Stimulated activated naive B cell treated with anti-CD40 and anti-IgM and Interleukin-4, amounts not matched to agents 10 μg/mL and 1 μg/mL and 100 μg/mL, for 72 hours (primary cell): ENCODE measurements at regions not wholly inside any gene's neighbourhood (a gene's known extent, or its start where the extent isn't known, plus 50 kb on each side); places are given as distances from the start of the nearest gene placed in this dataset.

Experiments
- ATAC-seq, 2 donors: fragments of 150-1000 bp; cut with Tn5 transposase; replicated peaks; 2 replicates each; pipeline ENCODE4 v1.10.0; 2021; ENCODE audit warnings: moderate library complexity in 1 of 2
- DNase-seq: peaks from one replicate; pipeline ENCODE4 v3.0.0; 2021
- H3K27ac Mint-ChIP-seq: one replicate; pipeline ENCODE4 v1.8.0; 2022; ENCODE audit warnings: mild to moderate bottlenecking, mixed read lengths
- H3K27me3 Mint-ChIP-seq, 2 donors: one replicate each; pipeline ENCODE4 v1.8.0; 2022; ENCODE audit warnings: mixed read lengths in 2 of 2
- H3K36me3 Mint-ChIP-seq, 2 donors: one replicate each; pipeline ENCODE4 v1.8.0; 2022; ENCODE audit warnings: mixed read lengths in 2 of 2, mild to moderate bottlenecking in 1 of 2
- H3K4me1 Mint-ChIP-seq, 2 donors: one replicate each; pipeline ENCODE4 v1.8.0; 2022; ENCODE audit warnings: mixed read lengths in 2 of 2, mild to moderate bottlenecking in 1 of 2
- H3K4me3 Mint-ChIP-seq, 2 donors: one replicate each; pipeline ENCODE4 v1.8.0; 2022; ENCODE audit warnings: mild to moderate bottlenecking in 2 of 2, mixed read lengths in 2 of 2, moderate library complexity in 1 of 2
- H3K9me3 Mint-ChIP-seq, 2 donors: one replicate each; pipeline ENCODE4 v1.8.0; 2022; ENCODE audit warnings: mixed read lengths in 2 of 2, mild to moderate bottlenecking in 1 of 2

- DNase-seq, result no peak
- H3K27ac Mint-ChIP-seq, result no peak overlapping the region
Measured at GRCh38 chr4:128711361-128711760, 98.1 kb upstream of the JADE1 start.

DNA sequence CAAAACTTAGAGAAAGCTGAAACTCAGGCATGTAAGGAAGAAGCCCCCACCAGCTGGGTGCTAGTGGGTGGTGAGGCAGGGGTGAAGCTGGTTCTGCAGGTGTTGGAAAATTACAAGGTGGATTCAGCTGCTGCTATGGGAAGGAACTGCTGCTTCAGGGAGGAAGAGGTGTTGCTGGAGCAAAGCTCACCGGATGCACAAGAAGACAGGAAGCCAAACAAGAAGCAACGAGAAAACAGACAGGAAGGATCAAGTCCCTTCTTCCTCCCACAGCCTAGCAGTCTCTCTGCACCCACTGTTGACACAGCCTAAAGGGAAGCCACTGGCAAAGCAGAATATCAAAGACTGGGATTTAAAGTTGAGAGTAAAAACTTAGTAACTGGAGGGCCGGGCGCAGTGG is 100.2 kb upstream of the JADE1 start:
- no peaks in the 10 kb centered on the region for H3K36me3 Mint-ChIP-seq
- H3K9me3 Mint-ChIP-seq, result no peaks in the 10 kb centered on the region
- ATAC-seq, result no peak
- DNase-seq, result no peak
- H3K27me3 Mint-ChIP-seq, result no peaks in the 10 kb centered on the region
- no peak overlapping the region for H3K4me3 Mint-ChIP-seq
- peaks cover 0 to 4% of the 10 kb centered on the region in 2 donors for H3K4me1 Mint-ChIP-seq
- H3K27ac Mint-ChIP-seq, result peak overlapping the region; percentile 27

More at GRCh38 chr4:128711361-128711760, 98.1 kb upstream of the JADE1 start:
- Mint-ChIP-seq H3K4me3 (no peak overlapping the region), H3K36me3 (no peaks in the 10 kb centered on the region), H3K9me3 (no peaks in the 10 kb centered on the region), H3K27me3 (no peaks in the 10 kb centered on the region), H3K4me1 (peaks cover 0 to 4% of the 10 kb centered on the region in 2 donors)
- ATAC-seq, result no peak

- DNase-seq (no peak), ATAC-seq (no peak)
- Mint-ChIP-seq H3K27ac (no peak overlapping the region), H3K36me3 (no peaks in the 10 kb centered on the region), H3K4me3 (no peak overlapping the region), H3K9me3 (peaks cover 0 to 2% of the 10 kb centered on the region in 2 donors), H3K27me3 (no peaks in the 10 kb centered on the region), H3K4me1 (peaks cover 0 to 4% of the 10 kb centered on the region in 2 donors)
Measured at GRCh38 chr4:128707864-128708263, 101.6 kb upstream of the JADE1 start.

DNA sequence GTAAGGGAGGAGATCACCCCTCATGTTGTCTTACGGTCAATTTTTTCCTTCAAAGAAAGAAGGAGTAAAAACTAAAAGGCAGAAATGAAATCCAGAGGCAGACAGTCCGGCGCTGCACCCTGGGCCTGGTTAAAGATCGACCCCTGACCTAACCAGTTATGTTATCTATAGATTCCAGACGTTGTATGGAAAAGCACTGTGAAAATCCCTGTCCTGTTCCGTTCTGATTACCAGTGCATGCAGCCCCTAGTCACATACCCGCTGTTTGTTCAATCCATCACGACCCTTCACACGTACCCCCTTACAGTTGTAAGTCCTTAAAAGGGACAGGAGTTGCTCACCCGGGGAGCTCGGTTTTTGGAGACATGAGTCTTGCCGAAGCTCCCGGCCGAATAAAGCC is 105.6 kb upstream of the JADE1 start:
- Mint-ChIP-seq H3K4me1 (no peaks in the 10 kb centered on the region), H3K27ac (no peak overlapping the region), H3K9me3 (peaks cover 0 to 2% of the 10 kb centered on the region in 2 donors), H3K36me3 (no peaks in the 10 kb centered on the region), H3K4me3 (no peak overlapping the region), H3K27me3 (no peaks in the 10 kb centered on the region)
- ATAC-seq (no peak), DNase-seq (no peak)

- peaks cover 0 to 2% of the 10 kb centered on the region in 2 donors for H3K9me3 Mint-ChIP-seq
- no peak overlapping the region for H3K4me3 Mint-ChIP-seq
Measured at GRCh38 chr4:128700659-128701350, 108.7 kb upstream of the JADE1 start.

DNA sequence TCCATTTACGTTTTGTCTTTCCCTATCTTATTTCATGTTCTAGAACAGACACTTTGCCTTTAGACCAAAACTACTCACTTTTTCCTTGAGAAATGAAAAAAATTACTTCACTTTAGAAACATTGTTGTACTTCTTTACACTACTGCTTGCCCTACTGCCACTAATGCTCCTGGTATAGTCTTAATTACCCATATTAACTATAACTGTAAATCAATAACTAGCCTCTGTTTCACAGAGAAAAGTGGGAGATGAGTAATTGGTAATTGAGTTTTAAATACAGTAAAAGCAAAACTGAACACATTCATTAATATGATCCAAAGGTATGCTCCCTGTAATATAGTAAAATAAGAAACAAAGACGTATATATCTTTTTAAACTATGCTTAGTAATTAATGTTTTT is 111.1 kb upstream of the JADE1 start:
- DNase-seq (no peak), ATAC-seq (no peak)
- no peak overlapping the region for H3K4me3 Mint-ChIP-seq
- H3K27ac Mint-ChIP-seq, result no peak overlapping the region
- H3K9me3 Mint-ChIP-seq, result peaks cover 3 to 4% of the 10 kb centered on the region in 2 donors
- no peaks in the 10 kb centered on the region for H3K27me3 Mint-ChIP-seq
- H3K4me1 Mint-ChIP-seq, result no peaks in the 10 kb centered on the region
- no peaks in the 10 kb centered on the region for H3K36me3 Mint-ChIP-seq

More at GRCh38 chr4:128700659-128701350, 108.7 kb upstream of the JADE1 start:
- H3K4me1 Mint-ChIP-seq, result no peaks in the 10 kb centered on the region
- ATAC-seq (no peak), DNase-seq (no peak)
- no peaks in the 10 kb centered on the region for H3K36me3 Mint-ChIP-seq
- H3K27me3 Mint-ChIP-seq, result no peaks in the 10 kb centered on the region
- no peak overlapping the region for H3K27ac Mint-ChIP-seq

- Mint-ChIP-seq H3K36me3 (no peaks in the 10 kb centered on the region), H3K9me3 (peaks cover 4 to 5% of the 10 kb centered on the region in 2 donors), H3K27ac (no peak overlapping the region), H3K4me3 (no peak overlapping the region), H3K27me3 (no peaks in the 10 kb centered on the region), H3K4me1 (no peaks in the 10 kb centered on the region)
- DNase-seq (no peak), ATAC-seq (no peak)
Measured at GRCh38 chr4:128697323-128697722, 112.2 kb upstream of the JADE1 start.

GRCh38 chr4:128690011-128690410 is 119.5 kb upstream of the JADE1 start:
- DNase-seq, result no peak
- Mint-ChIP-seq H3K36me3 (no peaks in the 10 kb centered on the region), H3K27me3 (no peaks in the 10 kb centered on the region), H3K9me3 (peaks cover 4 to 6% of the 10 kb centered on the region in 2 donors), H3K4me3 (no peak overlapping the region), H3K4me1 (peaks cover 0 to 5% of the 10 kb centered on the region in 2 donors), H3K27ac (no peak overlapping the region)
- no peak for ATAC-seq

DNA sequence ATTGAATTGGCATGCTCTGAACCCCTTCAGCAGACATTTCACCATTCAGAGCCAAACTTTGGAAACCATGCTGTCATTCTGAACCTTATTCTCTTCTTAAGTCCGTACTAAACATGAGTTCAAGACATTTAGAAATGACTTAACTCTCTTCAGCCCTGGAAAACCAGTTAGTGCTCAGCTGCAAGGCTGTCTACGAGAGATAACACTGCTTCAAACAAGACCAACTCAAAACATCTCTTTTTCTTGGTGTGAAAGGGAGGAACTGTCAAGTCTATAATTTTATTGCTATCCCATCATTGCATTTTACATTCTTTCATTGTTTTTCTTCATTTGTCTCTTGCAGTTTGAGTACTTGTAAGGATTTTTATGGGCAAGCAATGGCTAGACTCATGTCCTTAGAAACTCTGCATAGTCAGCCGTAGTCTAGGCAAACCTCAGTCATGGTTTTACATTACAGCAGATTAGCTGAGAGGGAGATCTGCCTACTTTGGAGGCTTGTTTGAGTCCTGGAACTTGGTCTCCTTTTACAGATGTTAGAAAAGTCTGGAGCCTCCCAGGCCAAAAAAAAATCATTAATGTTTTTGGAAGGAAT is 120.6 kb upstream of the JADE1 start:
- no peak overlapping the region for H3K27ac Mint-ChIP-seq
- H3K9me3 Mint-ChIP-seq, result peaks cover 2 to 4% of the 10 kb centered on the region in 2 donors
- peaks cover 0 to 8% of the 10 kb centered on the region in 2 donors for H3K4me1 Mint-ChIP-seq
- ATAC-seq (no peak), DNase-seq (no peak)
- H3K27me3 Mint-ChIP-seq, result no peaks in the 10 kb centered on the region
- no peaks in the 10 kb centered on the region for H3K36me3 Mint-ChIP-seq
- no peak overlapping the region for H3K4me3 Mint-ChIP-seq

- peaks cover 6 to 12% of the 10 kb centered on the region in 2 donors for H3K4me1 Mint-ChIP-seq
- ATAC-seq (no peak), DNase-seq (no peak)
- no peak overlapping the region for H3K27ac Mint-ChIP-seq
- H3K27me3 Mint-ChIP-seq, result no peaks in the 10 kb centered on the region
- H3K36me3 Mint-ChIP-seq, result no peaks in the 10 kb centered on the region
- H3K9me3 Mint-ChIP-seq, result peaks cover 1 to 4% of the 10 kb centered on the region in 2 donors
- no peak overlapping the region for H3K4me3 Mint-ChIP-seq
Measured at GRCh38 chr4:128688033-128688721, 121.3 kb upstream of the JADE1 start.

GRCh38 chr4:128686810-128687209 is 122.7 kb upstream of the JADE1 start:
- H3K4me3 Mint-ChIP-seq, result no peak overlapping the region
- no peaks in the 10 kb centered on the region for H3K27me3 Mint-ChIP-seq
- ATAC-seq (no peak), DNase-seq (no peak)
- no peak overlapping the region for H3K27ac Mint-ChIP-seq
- H3K36me3 Mint-ChIP-seq, result no peaks in the 10 kb centered on the region
- H3K9me3 Mint-ChIP-seq, result peaks cover 0 to 4% of the 10 kb centered on the region in 2 donors
- peaks cover 10 to 14% of the 10 kb centered on the region in 2 donors for H3K4me1 Mint-ChIP-seq

DNA sequence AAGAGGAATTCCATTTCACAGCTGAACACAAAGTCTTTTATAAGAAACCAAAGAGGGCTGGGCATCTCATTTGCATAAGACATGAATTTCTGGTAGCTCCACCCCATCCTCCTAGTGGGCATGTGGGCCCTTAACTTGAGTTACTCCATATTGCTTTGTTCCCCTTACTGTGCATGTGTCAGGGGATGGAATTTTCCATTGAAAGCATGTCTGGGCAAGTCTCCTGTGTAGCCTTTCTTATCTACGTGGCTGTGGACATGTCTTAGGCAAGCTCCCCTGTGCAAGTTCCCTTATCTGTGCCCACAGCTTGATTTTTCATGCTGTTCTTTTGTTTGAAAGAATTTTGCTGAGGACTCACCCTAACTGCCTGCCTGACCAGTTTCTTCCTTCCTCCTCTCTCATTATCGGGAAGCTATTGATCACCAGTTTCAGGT is 123.5 kb upstream of the JADE1 start:
- H3K4me1 Mint-ChIP-seq, result peaks cover 10 to 14% of the 10 kb centered on the region in 2 donors
- DNase-seq (no peak), ATAC-seq (no peak)
- no peaks in the 10 kb centered on the region for H3K27me3 Mint-ChIP-seq
- no peak overlapping the region for H3K4me3 Mint-ChIP-seq
- no peak overlapping the region for H3K27ac Mint-ChIP-seq
- no peaks in the 10 kb centered on the region for H3K36me3 Mint-ChIP-seq
- peaks cover 0 to 4% of the 10 kb centered on the region in 2 donors for H3K9me3 Mint-ChIP-seq

GRCh38 chr4:128684016-128684415 is 125.5 kb upstream of the JADE1 start:
- no peak overlapping the region for H3K4me3 Mint-ChIP-seq

GRCh38 chr4:128682942-128683666 is 126.4 kb upstream of the JADE1 start:
- peaks cover 10 to 14% of the 10 kb centered on the region in 2 donors for H3K4me1 Mint-ChIP-seq
- no peaks in the 10 kb centered on the region for H3K36me3 Mint-ChIP-seq
- no peaks in the 10 kb centered on the region for H3K27me3 Mint-ChIP-seq
- no peak overlapping the region for H3K4me3 Mint-ChIP-seq
- DNase-seq (no peak), ATAC-seq (peak in 1 of 2 donors; percentile 20)
- H3K9me3 Mint-ChIP-seq, result peaks cover 0 to 4% of the 10 kb centered on the region in 2 donors
- H3K27ac Mint-ChIP-seq, result no peak overlapping the region

More at GRCh38 chr4:128684016-128684415, 125.5 kb upstream of the JADE1 start:
- DNase-seq (no peak), ATAC-seq (no peak)
- Mint-ChIP-seq H3K27ac (no peak overlapping the region), H3K4me1 (peaks cover 10 to 14% of the 10 kb centered on the region in 2 donors), H3K27me3 (no peaks in the 10 kb centered on the region), H3K9me3 (peaks cover 0 to 4% of the 10 kb centered on the region in 2 donors), H3K36me3 (no peaks in the 10 kb centered on the region)
